GM04503 (cell line): ENCODE measurements at regions not wholly inside any gene's neighbourhood (a gene's known extent, or its start where the extent isn't known, plus 50 kb on each side); places are given as distances from the start of the nearest gene placed in this dataset.

Experiments used
- DNase-seq: peaks from one replicate; pipeline ENCODE4 v3.0.0-alpha.2; 2012; ENCODE audit warnings: low read depth

- no peak for DNase-seq
These were observed 261.3 kb upstream of the ESRRG start for GRCh38 chr1:216984536-216984935.

GRCh38 chr1:216983823-216984222, 260.6 kb upstream of the ESRRG start:
- DNase-seq: no peak

- no peak for DNase-seq
These were observed 238.3 kb upstream of the ESRRG start for GRCh38 chr1:216961516-216961915.

DNA sequence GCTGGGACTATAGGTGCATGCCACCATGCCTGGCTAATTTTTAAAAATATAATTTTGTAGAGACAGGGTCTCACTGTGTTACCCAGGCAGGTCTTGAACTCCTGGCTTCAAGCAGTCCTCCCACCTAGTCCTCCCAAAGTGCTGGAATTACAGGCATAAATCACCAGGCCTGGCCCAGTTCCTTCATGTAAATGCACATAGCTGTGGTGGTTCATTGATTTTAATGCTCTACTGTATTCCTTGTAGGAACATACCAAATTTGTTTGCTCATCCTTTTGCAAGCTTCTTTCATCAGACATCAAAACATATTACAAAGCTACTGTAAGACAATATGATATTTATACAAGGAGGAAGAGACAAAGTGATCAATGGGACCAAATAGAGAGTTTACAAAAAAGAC, 237.5 kb upstream of the ESRRG start:
- DNase-seq: no peak

DNA sequence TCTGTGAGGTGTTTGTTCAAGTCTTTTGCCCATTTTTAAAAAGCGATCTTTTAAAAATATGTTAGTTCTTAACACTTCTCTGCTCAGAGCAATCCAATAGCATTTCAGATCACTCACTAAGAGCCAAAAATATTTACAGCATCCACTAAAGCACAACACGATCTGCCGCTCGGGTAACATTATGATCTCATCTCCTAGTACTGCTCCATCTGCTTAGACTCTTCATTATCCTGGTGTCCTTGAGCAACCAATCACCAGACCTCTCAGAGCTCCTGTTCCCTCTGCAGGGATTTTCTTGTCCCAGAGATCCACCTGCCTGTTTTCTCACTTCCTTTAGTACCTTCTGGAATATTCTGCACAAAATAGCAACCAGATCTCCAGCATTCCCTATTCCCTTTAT, 235.3 kb upstream of the ESRRG start:
- no peak for DNase-seq

GRCh38 chr1:216953495-216953894, 230.3 kb upstream of the ESRRG start:
- DNase-seq: no peak

GRCh38 chr1:216952864-216953263, 229.6 kb upstream of the ESRRG start:
- no peak for DNase-seq

DNA sequence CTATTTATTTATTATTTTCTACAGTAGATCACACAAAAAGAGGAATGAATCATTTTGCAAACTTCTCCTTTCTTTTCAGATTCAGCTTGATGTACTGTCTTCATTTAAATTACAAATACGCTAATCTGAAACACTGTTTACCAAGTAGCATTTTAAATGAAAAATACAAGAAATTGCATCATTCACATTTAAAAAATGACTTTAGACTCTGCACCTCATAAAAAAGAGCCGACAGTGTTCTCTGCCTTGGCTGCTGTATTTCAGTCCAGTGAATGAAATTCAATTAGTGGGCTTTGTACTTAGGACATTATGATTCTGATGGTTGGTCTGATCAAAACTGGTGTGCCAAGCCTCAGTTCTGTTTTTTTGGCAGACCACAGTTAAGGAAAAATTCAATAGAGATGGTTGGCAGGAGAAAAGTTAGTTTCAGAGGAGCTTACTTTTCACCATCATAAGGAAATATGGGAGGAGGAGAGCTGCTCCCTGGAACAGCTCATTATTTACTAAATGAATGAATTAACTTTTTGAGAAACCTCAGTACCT, 222.4 kb upstream of the ESRRG start:
- DNase-seq: no peak

- DNase-seq: no peak
These were observed 221.8 kb upstream of the ESRRG start for GRCh38 chr1:216944864-216945510.

DNA sequence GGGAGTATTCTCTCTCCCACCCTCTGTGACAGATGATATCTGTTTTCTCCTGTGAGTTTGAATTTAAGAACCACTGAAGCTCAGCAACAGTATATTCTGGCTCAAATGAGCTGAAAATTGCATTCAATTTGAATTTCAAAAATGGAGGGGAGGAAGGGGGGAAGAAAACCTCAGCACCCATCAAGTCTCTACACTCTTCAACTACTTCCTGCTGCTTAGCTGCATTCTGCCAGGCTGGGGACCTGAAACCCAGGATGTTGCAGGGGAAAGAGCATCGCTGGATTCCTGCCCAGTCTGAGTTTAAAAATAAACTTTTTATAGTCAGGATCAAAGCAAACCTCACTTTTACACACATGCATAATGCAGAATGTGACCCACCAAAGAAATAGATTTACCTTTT, 214.3 kb upstream of the ESRRG start:
- DNase-seq: no peak

DNA sequence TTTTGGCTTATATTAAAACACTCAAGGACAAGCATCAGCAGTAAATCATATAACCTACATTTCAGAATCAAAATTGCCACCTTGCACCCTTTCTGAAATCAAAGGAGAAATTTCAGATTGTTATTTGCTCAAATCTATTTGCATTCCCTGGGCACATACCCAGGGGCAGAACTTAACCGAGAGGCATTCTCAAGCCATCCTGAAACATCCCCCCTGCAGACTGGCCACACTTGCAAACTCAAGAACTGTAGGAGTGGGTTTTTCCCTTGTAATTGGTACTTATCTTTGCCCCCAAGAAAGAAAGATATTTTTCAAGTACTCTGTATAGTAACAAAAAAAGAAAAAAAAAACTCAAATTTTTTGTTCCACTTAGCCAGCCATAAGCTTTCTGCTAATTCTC, 213.6 kb upstream of the ESRRG start:
- DNase-seq: no peak

DNA sequence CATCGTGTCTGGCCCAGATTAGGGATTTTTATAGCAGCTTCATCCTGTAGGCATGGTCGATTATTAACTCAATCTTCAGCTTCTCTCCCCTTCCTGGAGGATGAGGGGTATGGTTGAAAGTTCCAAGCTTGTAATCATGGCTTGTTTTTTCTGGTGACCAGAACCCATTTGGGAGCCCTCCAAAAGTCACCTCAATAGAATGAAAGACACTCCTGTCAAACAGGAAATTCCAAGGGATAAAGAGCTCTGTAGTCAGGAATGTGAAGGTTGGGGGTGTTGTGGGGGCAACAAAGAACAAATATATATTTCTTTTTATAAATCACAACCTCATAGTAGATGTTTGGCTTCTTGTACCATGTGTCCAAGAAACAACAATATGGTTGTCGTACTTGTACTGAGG, 212.7 kb upstream of the ESRRG start:
- no peak for DNase-seq

DNA sequence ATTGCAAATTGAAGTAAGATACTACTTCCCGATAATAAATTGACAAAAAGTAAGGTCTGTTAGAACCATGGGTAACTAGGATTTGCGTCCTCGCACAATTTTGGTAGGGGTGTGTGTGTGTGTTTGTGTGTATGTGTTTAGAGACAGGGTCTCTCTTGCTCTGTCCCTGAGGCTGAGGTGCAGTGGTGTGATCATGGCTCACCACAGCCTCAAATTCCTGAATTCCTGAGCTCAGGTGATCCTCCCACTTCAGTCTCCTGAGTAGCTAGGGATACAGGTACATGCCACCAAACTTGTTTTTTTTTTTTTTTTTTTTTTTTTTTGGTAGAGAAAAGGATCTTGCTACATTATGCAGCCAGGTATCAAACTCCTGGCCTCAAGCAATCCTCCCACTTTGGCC, 209.2 kb upstream of the ESRRG start:
- no peak for DNase-seq

DNA sequence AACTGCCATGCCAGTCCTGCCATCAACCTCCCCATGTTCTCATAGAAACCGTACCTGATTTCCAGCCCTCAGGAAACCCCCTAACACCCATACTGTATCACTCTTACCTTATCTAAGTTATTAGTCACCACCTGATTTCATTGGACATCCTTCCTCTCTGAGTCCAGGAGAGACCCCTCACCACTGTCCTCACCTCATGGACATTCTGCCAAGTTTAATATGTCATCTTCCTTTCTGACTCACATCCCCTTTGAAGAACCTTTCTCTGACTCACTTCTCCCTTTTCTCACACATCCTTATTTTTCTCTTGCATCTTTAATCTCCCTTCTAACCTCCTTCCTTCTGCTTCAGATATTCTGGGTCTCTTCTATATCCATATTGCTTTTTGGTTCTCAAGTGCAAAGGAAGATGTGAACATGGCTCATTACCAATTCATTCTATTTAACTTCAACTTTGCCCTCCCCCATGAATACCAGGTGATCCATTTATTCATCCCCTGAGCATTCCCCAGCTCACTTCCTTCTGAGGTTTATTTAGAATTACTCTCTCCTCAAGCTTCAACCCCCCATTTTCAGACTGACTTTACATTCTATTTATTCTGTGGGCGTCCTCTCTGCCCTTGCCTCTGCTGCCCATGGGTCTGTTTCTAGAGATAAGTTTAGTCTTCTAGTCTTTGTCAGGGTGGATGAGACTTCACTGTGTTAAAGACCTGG, 206.8 kb upstream of the ESRRG start:
- DNase-seq: no peak

- DNase-seq: no peak
These were observed 204.4 kb upstream of the ESRRG start for GRCh38 chr1:216927633-216928032.

- DNase-seq: no peak
These were observed 203.7 kb upstream of the ESRRG start for GRCh38 chr1:216926720-216927510.

GRCh38 chr1:216925962-216926625, 202.9 kb upstream of the ESRRG start:
- no peak for DNase-seq

GRCh38 chr1:216924732-216925131, 201.5 kb upstream of the ESRRG start:
- DNase-seq: no peak

GRCh38 chr1:216923601-216924000, 200.4 kb upstream of the ESRRG start:
- no peak for DNase-seq

GRCh38 chr1:216922406-216922805, 199.2 kb upstream of the ESRRG start:
- DNase-seq: no peak

DNA sequence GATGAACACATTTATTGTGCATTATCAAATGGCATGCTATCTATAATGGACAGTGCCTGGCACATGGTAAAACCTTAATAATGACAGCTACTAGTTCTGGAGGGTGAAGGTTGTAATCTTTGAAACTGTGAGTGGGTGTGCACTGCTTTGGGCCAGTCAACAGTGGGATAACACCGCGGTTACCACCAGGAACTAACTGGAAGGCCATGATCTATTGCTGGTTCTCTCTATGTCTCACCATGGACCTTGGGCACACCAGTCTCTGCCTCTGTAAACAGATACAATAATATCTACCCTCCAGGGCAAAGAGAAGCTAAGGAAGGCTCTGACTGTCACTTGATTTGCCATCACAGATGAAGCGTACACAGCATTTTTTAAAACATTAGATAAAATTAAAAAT, 198.6 kb upstream of the ESRRG start:
- DNase-seq: no peak
